Hepatocyte (in vitro differentiated cells): ENCODE measurements at regions not wholly inside any gene's neighbourhood (a gene's known extent, or its start where the extent isn't known, plus 50 kb on each side); places are given as distances from the start of the nearest gene placed in this dataset.

Source experiments
- CTCF ChIP-seq: fragments of 200-600 bp; sonication (generic); IDR thresholded peaks from 2 replicates; pipeline ENCODE4 v1.5.1; 2016; ENCODE audit warnings: antibody characterized with exemption, mild to moderate bottlenecking; ENCODE audit not compliant: poor library complexity
- EZH2 ChIP-seq: fragments of 200-600 bp; sonication (generic); IDR thresholded peaks from 2 replicates; pipeline ENCODE4 v1.6.1; 2016; ENCODE audit warnings: antibody characterized with exemption, mild to moderate bottlenecking, borderline replicate concordance
- EZH2phosphoT487 ChIP-seq: fragments of 200-600 bp; sonication (generic); IDR thresholded peaks from one replicate; pipeline ENCODE4 v1.6.1; 2018; ENCODE audit warnings: antibody characterized with exemption, mild to moderate bottlenecking, low read depth, moderate library complexity; ENCODE audit not compliant: unreplicated experiment, severe bottlenecking

GRCh38 chr9:79000230-79001002 lies 571.3 kb upstream of the TLE4 start:
- no peak for TF ChIP-seq CTCF
- TF ChIP-seq EZH2phosphoT487, result no peak
- no peak for TF ChIP-seq EZH2
